ENCODE measurements at regions not wholly inside any gene's neighbourhood (a gene's known extent, or its start where the extent isn't known, plus 50 kb on each side); places are given as distances from the start of the nearest gene placed in this dataset.

GRCh38 chr17:15076991-15077663 is 188.0 kb downstream of the PMP22 start:
- TF ChIP-seq POLR2A (IDR thresholded peaks at IDR 0.05) (no peak), CTCF (IDR thresholded peaks at IDR 0.05) (no peak)
- intact Hi-C loops (cut with DNase I) = no loop called here

GRCh38 chr17:15051933-15052332 is 213.2 kb downstream of the PMP22 start:
- Histone ChIP-seq H3K27ac (no peak overlapping the region), H3K4me3 (no peak overlapping the region), H3K4me1 (no peaks in the 10 kb centered on the region), H3K36me3 (no peaks in the 10 kb centered on the region), H3K27me3 (peaks cover 0 to 43% (median 0%) of the 10 kb centered on the region in 4 donors), H3K9me3 (no peaks in the 10 kb centered on the region)
- no peak for TF ChIP-seq POLR2A (IDR thresholded peaks at IDR 0.05)
- WGBS, 2 donors = 30 to 59% methylated on average over 4 of the region's 4 CpGs
- no peak for DNase-seq
- intact Hi-C loops (cut with DNase I) = no loop called here

More at GRCh38 chr17:15076991-15077663, 188.0 kb downstream of the PMP22 start:
- 81 to 83% methylated on average over 6 of the region's 6 CpGs for WGBS, 2 donors
- Histone ChIP-seq H3K27ac (no peak overlapping the region), H3K27me3 (no peaks in the 10 kb centered on the region), H3K36me3 (no peaks in the 10 kb centered on the region), H3K9me3 (no peaks in the 10 kb centered on the region), H3K4me3 (no peak overlapping the region), H3K4me1 (no peaks in the 10 kb centered on the region)
- no peak for DNase-seq

GRCh38 chr17:15049795-15050160 is 215.3 kb downstream of the PMP22 start:
- 72 to 83% methylated on average over 4 to 5 of the region's 5 CpGs for WGBS, 2 donors
- no peak for DNase-seq
- no peaks in the 10 kb centered on the region for H3K4me1 ChIP-seq
- H3K4me3 ChIP-seq = no peak overlapping the region
- no peaks in the 10 kb centered on the region for H3K9me3 ChIP-seq
- no peak overlapping the region for H3K27ac ChIP-seq
- TF ChIP-seq POLR2A (IDR thresholded peaks at IDR 0.05) (no peak), CTCF (IDR thresholded peaks at IDR 0.05) (no peak)
- H3K27me3 ChIP-seq = peaks cover 0 to 43% (median 0%) of the 10 kb centered on the region in 4 donors
- intact Hi-C loops (cut with DNase I) = no loop called here
- no peaks in the 10 kb centered on the region for H3K36me3 ChIP-seq

GRCh38 chr17:15048933-15049794 is 216.0 kb downstream of the PMP22 start:
- intact Hi-C loops (cut with DNase I) = no loop called here
- TF ChIP-seq CTCF (IDR thresholded peaks at IDR 0.05) (no peak), POLR2A (IDR thresholded peaks at IDR 0.05) (no peak)
- H3K4me3 ChIP-seq = no peak overlapping the region
- peaks cover 0 to 43% (median 0%) of the 10 kb centered on the region in 4 donors for H3K27me3 ChIP-seq
- no peaks in the 10 kb centered on the region for H3K4me1 ChIP-seq
- no peak overlapping the region for H3K27ac ChIP-seq
- no peak for DNase-seq
- 36 to 51% methylated on average over 6 of the region's 6 CpGs for WGBS, 2 donors
- no peaks in the 10 kb centered on the region for H3K36me3 ChIP-seq
- H3K9me3 ChIP-seq = no peaks in the 10 kb centered on the region

- no peaks in the 10 kb centered on the region for H3K9me3 ChIP-seq
- H3K4me1 ChIP-seq = no peaks in the 10 kb centered on the region
- 35 to 37% methylated on average over 2 of the region's 2 CpGs for WGBS, 2 donors
- H3K36me3 ChIP-seq = no peaks in the 10 kb centered on the region
- intact Hi-C loops (cut with DNase I) = no loop called here
- no peak for DNase-seq
- no peak overlapping the region for H3K27ac ChIP-seq
- peaks cover 0 to 43% (median 0%) of the 10 kb centered on the region in 4 donors for H3K27me3 ChIP-seq
- H3K4me3 ChIP-seq = no peak overlapping the region
- TF ChIP-seq POLR2A (IDR thresholded peaks at IDR 0.05) = no peak
- peak in 1 of 6 experiments; percentile 3 for TF ChIP-seq CTCF (IDR thresholded peaks at IDR 0.05)
Observed at GRCh38 chr17:15048381-15048780, 216.7 kb downstream of the PMP22 start.
